ENCODE measurements at regions not wholly inside any gene's neighbourhood (a gene's known extent, or its start where the extent isn't known, plus 50 kb on each side); places are given as distances from the start of the nearest gene placed in this dataset.

GRCh38 chr2:136168720-136169119 lies 50.8 kb upstream of the CXCR4 start:
- no peak for DNase-seq

DNA sequence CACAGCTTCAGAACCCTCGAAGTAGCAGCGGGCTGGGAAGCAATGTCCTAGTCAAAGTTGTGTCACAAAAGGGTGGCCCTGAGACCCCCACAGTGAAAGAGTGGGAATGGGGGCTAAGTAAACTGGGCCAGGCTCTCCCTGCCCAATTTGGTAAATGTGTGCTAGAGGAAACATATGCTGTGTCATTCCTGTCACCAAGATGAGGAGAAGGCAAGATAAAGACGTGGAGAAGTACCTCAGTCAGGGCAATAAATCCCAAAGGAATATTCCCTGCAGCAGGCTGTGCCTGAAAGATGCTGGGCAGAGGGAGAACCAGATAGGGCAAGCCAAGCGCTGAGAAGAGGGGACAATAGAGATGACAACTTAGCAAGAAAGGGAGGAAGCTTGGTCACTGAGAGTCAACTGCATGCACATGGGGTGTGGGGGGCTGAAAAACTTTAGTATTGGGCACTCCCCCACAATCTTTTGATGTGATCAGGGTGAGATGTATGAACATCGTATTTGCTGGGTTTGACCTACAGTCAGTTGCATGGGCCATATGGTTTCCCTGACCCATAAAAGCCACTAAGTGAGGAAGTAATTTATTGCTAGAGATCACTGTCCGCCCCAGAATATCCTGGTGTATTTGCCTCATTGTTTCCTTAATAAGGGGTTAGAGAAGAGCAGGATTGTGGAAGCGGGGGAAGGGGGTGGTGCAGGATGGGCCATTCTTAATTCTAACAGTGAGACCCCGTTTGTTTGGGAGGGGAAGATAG lies 49.9 kb upstream of the CXCR4 start:
- no peak for DNase-seq
